ENCODE measurements at regions not wholly inside any gene's neighbourhood (a gene's known extent, or its start where the extent isn't known, plus 50 kb on each side); places are given as distances from the start of the nearest gene placed in this dataset.

GRCh38 chr2:203621981-203622515 lies 84.4 kb upstream of the CD28 start:
- Histone ChIP-seq H3K36me3 (replicated peaks in 1 of 2; ENCODE audit: control extremely low read depth in 1 of 2, control insufficient read depth in 1 of 2, extremely low read depth in 1 of 2, insufficient read depth in 2 of 2, low read length in 1 of 2) (no peaks in the 10 kb centered on the region), H4K20me1 (ENCODE audit: control insufficient read depth, insufficient read depth, low read length, poor library complexity, severe bottlenecking) (no peaks in the 10 kb centered on the region), H3K4me1 (ENCODE audit: control insufficient read depth in 2 of 2, insufficient read depth in 2 of 2, low read length in 2 of 2) (no peaks in the 10 kb centered on the region), H3K4me3 (ENCODE audit: control extremely low read depth in 1 of 5, extremely low read depth in 1 of 5, insufficient read depth in 1 of 5, low read depth in 2 of 5, low read length in 4 of 5) (no peak overlapping the region), H3K9ac (ENCODE audit: low read length) (no peak overlapping the region), H3K9me3 (ENCODE audit: control extremely low read depth in 1 of 3, control insufficient read depth in 2 of 3, insufficient read depth in 1 of 3, low read length in 2 of 3) (peaks cover 0 to 9% (median 0%) of the 10 kb centered on the region in 3 donors), H3K79me2 (ENCODE audit: control insufficient read depth, insufficient read depth, low read length) (no peaks in the 10 kb centered on the region), H3K27me3 (replicated peaks in 1 of 4; ENCODE audit: control extremely low read depth in 1 of 4, control insufficient read depth in 3 of 4, insufficient read depth in 4 of 4, low read length in 3 of 4) (peaks cover 0 to 4% (median 2%) of the 10 kb centered on the region in 4 experiments), H3K4me2 (replicated peaks; ENCODE audit: low read depth, low read length, poor library complexity, severe bottlenecking) (no peak overlapping the region), H3K27ac (ENCODE audit: low read length in 2 of 2) (no peak overlapping the region), H2AFZ (ENCODE audit: insufficient read depth, low read depth, low read length, poor library complexity, severe bottlenecking) (no peak overlapping the region)
- no peak overlapping the region for H3K27ac Mint-ChIP-seq
- 100% methylated on average over 1 of the region's 5 CpGs for WGBS (ENCODE audit: insufficient coverage)
- intact Hi-C loops (cut with micrococcal nuclease): no loop called here
- ATAC-seq (ENCODE audit: low read depth): no peak
- H3K4me1 Mint-ChIP-seq: no peaks in the 10 kb centered on the region
- no peaks in the 10 kb centered on the region for H3K9me3 Mint-ChIP-seq (ENCODE audit: insufficient read depth)
- DNase-seq: no peak
- H3K27me3 Mint-ChIP-seq: peaks cover 33% of the 10 kb centered on the region
- CTCF ChIA-PET: no interaction called here
- no peak overlapping the region for H3K4me3 Mint-ChIP-seq
- POLR2A ChIA-PET: no interaction called here
- no peak for TF ChIP-seq CTCF (IDR thresholded peaks at IDR 0.05)
- no peak for TF ChIP-seq EZH2 (IDR thresholded peaks at IDR 0.05; ENCODE audit: borderline replicate concordance, insufficient read depth, low read depth, low read length, poor library complexity, severe bottlenecking)

- TF ChIP-seq EZH2 (IDR thresholded peaks at IDR 0.05; ENCODE audit: borderline replicate concordance, insufficient read depth, low read depth, low read length, poor library complexity, severe bottlenecking): no peak
- no peak for TF ChIP-seq CTCF (IDR thresholded peaks at IDR 0.05)
- 100% methylated on average over 2 of the region's 3 CpGs for WGBS (ENCODE audit: insufficient coverage)
- Mint-ChIP-seq H3K27ac (no peak overlapping the region), H3K27me3 (peaks cover 26% of the 10 kb centered on the region), H3K4me1 (no peaks in the 10 kb centered on the region), H3K4me3 (no peak overlapping the region), H3K9me3 (ENCODE audit: insufficient read depth) (no peaks in the 10 kb centered on the region)
- H3K27ac ChIP-seq (ENCODE audit: low read length in 2 of 2): no peak overlapping the region
- no peak overlapping the region for H3K4me2 ChIP-seq (replicated peaks; ENCODE audit: low read depth, low read length, poor library complexity, severe bottlenecking)
- ChIA-PET POLR2A (no interaction called here), CTCF (no interaction called here)
- no peak overlapping the region for H3K9ac ChIP-seq (ENCODE audit: low read length)
- DNase-seq (no peak), ATAC-seq (ENCODE audit: low read depth) (no peak)
- no peaks in the 10 kb centered on the region for H3K4me1 ChIP-seq (ENCODE audit: control insufficient read depth in 2 of 2, insufficient read depth in 2 of 2, low read length in 2 of 2)
- H2AFZ ChIP-seq (ENCODE audit: insufficient read depth, low read depth, low read length, poor library complexity, severe bottlenecking): no peak overlapping the region
- H3K79me2 ChIP-seq (ENCODE audit: control insufficient read depth, insufficient read depth, low read length): no peaks in the 10 kb centered on the region
- peaks cover 0 to 9% (median 0%) of the 10 kb centered on the region in 3 donors for H3K9me3 ChIP-seq (ENCODE audit: control extremely low read depth in 1 of 3, control insufficient read depth in 2 of 3, insufficient read depth in 1 of 3, low read length in 2 of 3)
- intact Hi-C loops (cut with micrococcal nuclease): no loop called here
- no peaks in the 10 kb centered on the region for H4K20me1 ChIP-seq (ENCODE audit: control insufficient read depth, insufficient read depth, low read length, poor library complexity, severe bottlenecking)
- H3K27me3 ChIP-seq (replicated peaks in 1 of 4; ENCODE audit: control extremely low read depth in 1 of 4, control insufficient read depth in 3 of 4, insufficient read depth in 4 of 4, low read length in 3 of 4): peaks cover 0 to 13% (median 2%) of the 10 kb centered on the region in 4 experiments
- H3K4me3 ChIP-seq (ENCODE audit: control extremely low read depth in 1 of 5, extremely low read depth in 1 of 5, insufficient read depth in 1 of 5, low read depth in 2 of 5, low read length in 4 of 5): no peak overlapping the region
- H3K36me3 ChIP-seq (replicated peaks in 1 of 2; ENCODE audit: control extremely low read depth in 1 of 2, control insufficient read depth in 1 of 2, extremely low read depth in 1 of 2, insufficient read depth in 2 of 2, low read length in 1 of 2): no peaks in the 10 kb centered on the region
Measured at GRCh38 chr2:203623096-203623495, 83.3 kb upstream of the CD28 start.
